IMR-90 (cell line): ENCODE measurements at regions not wholly inside any gene's neighbourhood (a gene's known extent, or its start where the extent isn't known, plus 50 kb on each side); places are given as distances from the start of the nearest gene placed in this dataset.

ENCODE experiments used
- ATAC-seq: fragments of 200-7000 bp; cut with Tn5 transposase; 2 replicates; pipeline ENCODE4 v1.9.1; 2020; ENCODE audit warnings: low read depth, mild to moderate bottlenecking, moderate library complexity
- BruUV-seq: library from RNA; stranded (reverse); fragments of 400-500 nt; replicated peaks from 2 replicates; lab custom pipeline; 2021; lab: Mats Ljungman, UMichigan
- CTCF ChIA-PET: fragments of 300-600 bp; formaldehyde crosslinking; extraction: SDS; loops from one replicate; lab custom pipeline; 2021; ENCODE audit warnings: antibody characterized with exemption; lab: Yijun Ruan, JAX
- POLR2A ChIA-PET: fragments of 300-600 bp; sonication (Branson Sonifier 250); formaldehyde crosslinking; loops from one replicate; lab custom pipeline; 2022; ENCODE audit warnings: antibody characterized with exemption; ENCODE audit not compliant: unreplicated experiment; lab: Charles Lee
- DNase-seq: peaks from one replicate; pipeline ENCODE4 v3.0.0; 2013
- H2AFZ ChIP-seq: replicated peaks from 2 replicates; pipeline ENCODE3; 2013; ENCODE audit warnings: low read length, mild to moderate bottlenecking; ENCODE audit not compliant: poor library complexity
- H2AK5ac ChIP-seq: 2 replicates; pipeline ENCODE4 v1.6.1; 2013; ENCODE audit warnings: low read depth, low read length, inconsistent platforms
- H2AK9ac ChIP-seq: replicated peaks from 2 replicates; pipeline ENCODE3; 2013; ENCODE audit warnings: mild to moderate bottlenecking, low read depth, low read length, moderate library complexity; ENCODE audit not compliant: poor library complexity
- H2BK120ac ChIP-seq: 2 replicates; pipeline ENCODE4 v1.6.1; 2013; ENCODE audit warnings: low read depth, low read length, inconsistent platforms
- H2BK15ac ChIP-seq: 3 replicates; pipeline ENCODE4 v1.6.1; 2013; ENCODE audit warnings: low read depth, low read length, inconsistent platforms
- H2BK20ac ChIP-seq: 2 replicates; pipeline ENCODE4 v1.6.1; 2013; ENCODE audit warnings: low read depth, mild to moderate bottlenecking, inconsistent platforms, low read length, moderate library complexity
- H2BK5ac ChIP-seq: 2 replicates; pipeline ENCODE4 v1.6.1; 2013; ENCODE audit warnings: mild to moderate bottlenecking, low read depth, low read length, inconsistent platforms; ENCODE audit not compliant: poor library complexity, severe bottlenecking
- H3K14ac ChIP-seq: replicated peaks from 2 replicates; pipeline ENCODE4 v1.6.1; 2013; ENCODE audit warnings: low read depth, low read length, inconsistent platforms
- H3K18ac ChIP-seq: 2 replicates; pipeline ENCODE4 v1.6.1; 2013; ENCODE audit warnings: low read depth, low read length, control low read depth
- H3K23ac ChIP-seq: 2 replicates; pipeline ENCODE4 v1.6.1; 2013; ENCODE audit warnings: low read depth, low read length, inconsistent platforms
- H3K27ac ChIP-seq: 2 replicates; pipeline ENCODE4 v1.5.1; 2013; ENCODE audit warnings: mild to moderate bottlenecking, control low read depth, low read length; ENCODE audit not compliant: insufficient read depth
- H3K27me3 ChIP-seq: 2 replicates; pipeline ENCODE4 v1.6.1; 2013; ENCODE audit warnings: low read length; ENCODE audit not compliant: control insufficient read depth, insufficient read depth
- H3K36me3 ChIP-seq: 2 replicates; pipeline ENCODE4 v1.6.1; 2013; ENCODE audit warnings: low read length, mixed read lengths; ENCODE audit not compliant: control insufficient read depth, insufficient read depth
- H3K4ac ChIP-seq: 2 replicates; pipeline ENCODE4 v1.6.1; 2013; ENCODE audit warnings: low read depth, low read length, inconsistent platforms
- H3K4me1 ChIP-seq: 2 replicates; pipeline ENCODE4 v1.6.1; 2013; ENCODE audit warnings: low read length, mixed read lengths; ENCODE audit not compliant: control insufficient read depth, insufficient read depth
- H3K4me2 ChIP-seq: 2 replicates; pipeline ENCODE4 v1.6.1; 2013; ENCODE audit warnings: low read depth, mild to moderate bottlenecking, control low read depth, low read length, moderate library complexity
- H3K4me3 ChIP-seq: 2 replicates; pipeline ENCODE4 v1.5.1; 2013; ENCODE audit warnings: low read depth, mild to moderate bottlenecking, control low read depth, low read length, moderate library complexity; ENCODE audit not compliant: insufficient read depth
- H3K56ac ChIP-seq: 2 replicates; pipeline ENCODE4 v1.6.1; 2013; ENCODE audit warnings: low read length, inconsistent platforms; ENCODE audit not compliant: insufficient read depth; ENCODE audit errors: extremely low read depth
- H3K79me1 ChIP-seq, 2 experiments: 2 replicates each; pipeline ENCODE4 v1.6.1; 2013; ENCODE audit warnings: low read length in 2 of 2, inconsistent platforms in 1 of 2, low read depth in 1 of 2
- H3K9ac ChIP-seq: 2 replicates; pipeline ENCODE4 v1.6.1; 2013; ENCODE audit warnings: low read depth, low read length, control low read depth
- H3K9me1 ChIP-seq: 2 replicates; pipeline ENCODE4 v1.6.1; 2013; ENCODE audit warnings: low read length, inconsistent platforms; ENCODE audit not compliant: insufficient read depth
- H3K9me3 ChIP-seq: 2 replicates; pipeline ENCODE4 v1.6.1; 2013; ENCODE audit warnings: low read length; ENCODE audit not compliant: control insufficient read depth, insufficient read depth
- H4K20me1 ChIP-seq: 2 replicates; pipeline ENCODE4 v1.6.1; 2013; ENCODE audit warnings: low read length, inconsistent platforms; ENCODE audit not compliant: insufficient read depth
- H4K5ac ChIP-seq: 2 replicates; pipeline ENCODE4 v1.6.1; 2013; ENCODE audit warnings: mild to moderate bottlenecking, low read depth, low read length, control low read depth
- H4K8ac ChIP-seq, 2 experiments: 2 replicates each; pipeline ENCODE4 v1.6.1; 2013; ENCODE audit warnings: low read depth in 2 of 2, low read length in 2 of 2, control low read depth in 1 of 2, inconsistent platforms in 1 of 2
- H4K91ac ChIP-seq: 2 replicates; pipeline ENCODE4 v1.6.1; 2013; ENCODE audit warnings: low read depth, low read length, inconsistent platforms; ENCODE audit not compliant: insufficient read depth
- MAFK ChIP-seq: IDR thresholded peaks from 2 replicates; pipeline ENCODE4 v1.6.1; 2012; ENCODE audit warnings: low read depth, low read length, improper control_type of control experiment
- MAZ ChIP-seq: IDR thresholded peaks from 2 replicates; pipeline ENCODE4 v1.6.1; 2012; ENCODE audit warnings: low read depth, mild to moderate bottlenecking, low read length, improper control_type of control experiment, moderate library complexity, borderline replicate concordance
- NFE2L2 ChIP-seq: fragments of 150-350 bp; IDR thresholded peaks from 2 replicates; pipeline ENCODE4 v1.6.1; 2016; ENCODE audit warnings: low read depth, mild to moderate bottlenecking, low read length
- POLR2A ChIP-seq: IDR thresholded peaks from 2 replicates; pipeline ENCODE4 v1.6.1; 2012; ENCODE audit warnings: mild to moderate bottlenecking, low read depth, low read length
- RCOR1 ChIP-seq: IDR thresholded peaks from 2 replicates; pipeline ENCODE4 v1.6.1; 2012; ENCODE audit warnings: mild to moderate bottlenecking, low read length, improper control_type of control experiment; ENCODE audit not compliant: insufficient replicate concordance
- WGBS, 2 experiments: methylation state at CpG; one replicate each; pipeline versions ENCODE4 v1.1.5 to v1.1.7; 2013; ENCODE audit warnings: missing lambda C conversion rate in 2 of 2; ENCODE audit not compliant: insufficient read length in 1 of 2; ENCODE audit errors: extremely low coverage in 2 of 2; 5-methylcytosine and 5-hydroxymethylcytosine counted together
- dilution Hi-C: fragments of 300-500 bp; cut with HindIII; formaldehyde crosslinking; loops from one replicate; pipeline ENCODE4 v1.14.3; 2018; ENCODE audit warnings: low sequenced_read_pairs; ENCODE audit not compliant: unreplicated experiment
- in situ Hi-C: fragments of 300-500 bp; cut with MboI; formaldehyde crosslinking; loops from 3 replicates; pipeline ENCODE4 v1.14.3; 2019; ENCODE audit warnings: low sequenced_read_pairs, inconsistent platforms, mixed read lengths
- intact Hi-C: fragments of 100-400 bp; cut with micrococcal nuclease; formaldehyde crosslinking; loops from 2 replicates; pipeline ENCODE4 v1.10.0; 2022

GRCh38 chr2:118591223-118591622 is 256.2 kb downstream of the EN1 start:
- dilution Hi-C loops (no loop called here), in situ Hi-C loops (no loop called here), intact Hi-C loops (no loop called here)
- WGBS, 2 experiments, result no CpG with 5 or more reads among the region's 7 CpGs
- no peak for ATAC-seq
- H3K18ac ChIP-seq, result no peak overlapping the region
- POLR2A ChIA-PET, result no interaction called here
- H3K27me3 ChIP-seq, result no peaks in the 10 kb centered on the region; the same call in 1 of the 2 replicates
- no peak overlapping the region for H2BK20ac ChIP-seq
- no peaks in the 10 kb centered on the region for H3K36me3 ChIP-seq
- H3K56ac ChIP-seq, result no peak overlapping the region
- H4K5ac ChIP-seq, result no peak overlapping the region
- H3K23ac ChIP-seq, result no peak overlapping the region
- no peaks in the 10 kb centered on the region for H3K9me3 ChIP-seq
- no peak overlapping the region for H4K8ac ChIP-seq
- H2BK5ac ChIP-seq, result no peak overlapping the region
- no peak overlapping the region for H3K14ac ChIP-seq
- no peak overlapping the region for H2AK9ac ChIP-seq
- H3K4me3 ChIP-seq, result no peak overlapping the region
- no TSS peak for BruUV-seq
- H2BK120ac ChIP-seq, result no peak overlapping the region
- no peak overlapping the region for H2BK15ac ChIP-seq
- no peak overlapping the region for H2AFZ ChIP-seq
- H2AK5ac ChIP-seq, result no peak overlapping the region
- H4K20me1 ChIP-seq, result no peaks in the 10 kb centered on the region
- no peak overlapping the region for H3K9ac ChIP-seq
- H3K9me1 ChIP-seq, result no peaks in the 10 kb centered on the region
- TF ChIP-seq NFE2L2, result no peak
- TF ChIP-seq POLR2A, result no peak
- TF ChIP-seq MAFK, result no peak
- no peak for TF ChIP-seq MAZ
- no peak for TF ChIP-seq RCOR1
- H3K4me2 ChIP-seq, result no peak overlapping the region
- CTCF ChIA-PET, result no interaction called here
- no peak overlapping the region for H4K91ac ChIP-seq
- no peaks in the 10 kb centered on the region for H3K79me1 ChIP-seq
- H3K4me1 ChIP-seq, result no peaks in the 10 kb centered on the region
- H3K27ac ChIP-seq, result no peak overlapping the region
- H3K4ac ChIP-seq, result no peak overlapping the region
- no peak for DNase-seq
